HG02852 (cell line): ENCODE measurements at regions not wholly inside any gene's neighbourhood (a gene's known extent, or its start where the extent isn't known, plus 50 kb on each side); places are given as distances from the start of the nearest gene placed in this dataset.

Experiments
- ATAC-seq: cut with Tn5 transposase; IDR thresholded peaks from one replicate; pipeline ENCODE4 v1.9.1; 2021; ENCODE audit warnings: mild to moderate bottlenecking, moderate library complexity; ENCODE audit not compliant: unreplicated experiment

DNA sequence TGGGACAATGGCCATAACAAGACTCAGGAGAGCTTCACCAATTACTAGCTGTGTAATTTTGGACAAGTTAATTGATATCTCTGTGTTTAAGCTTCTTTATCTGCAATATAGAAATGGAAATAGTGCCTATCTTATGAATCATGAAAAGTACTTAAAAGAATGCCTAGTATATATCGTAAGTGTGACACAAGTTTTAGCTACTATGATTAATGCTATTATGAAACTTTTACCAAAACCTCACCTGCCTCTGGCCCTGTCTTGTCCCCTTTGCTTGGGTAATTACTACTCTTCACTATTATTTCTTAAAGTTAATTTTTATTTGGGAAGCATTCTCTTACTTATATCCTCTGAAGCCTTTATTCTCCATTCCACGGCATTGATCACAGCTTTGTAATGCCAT is 75.0 kb upstream of the NETO1 start:
- ATAC-seq, result no peak

DNA sequence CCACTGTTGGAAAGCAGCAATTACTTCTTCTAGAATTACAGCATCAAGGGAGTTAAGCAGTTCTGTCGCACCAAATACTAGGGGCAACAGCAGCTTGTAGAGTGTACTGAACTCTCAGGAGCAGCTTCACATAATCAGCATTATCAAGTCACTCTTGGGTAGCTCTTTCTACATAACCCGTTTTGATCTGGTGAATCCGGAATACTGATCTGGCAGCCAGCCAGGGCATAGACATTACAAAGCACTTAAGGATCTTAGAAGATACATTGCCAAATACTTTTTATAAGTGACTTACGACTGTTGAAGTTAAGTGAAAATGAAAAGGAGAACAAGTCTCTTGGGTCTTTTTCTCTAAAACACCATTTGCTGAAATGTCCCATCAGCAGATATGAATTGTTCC is 73.2 kb upstream of the NETO1 start:
- no peak for ATAC-seq

DNA sequence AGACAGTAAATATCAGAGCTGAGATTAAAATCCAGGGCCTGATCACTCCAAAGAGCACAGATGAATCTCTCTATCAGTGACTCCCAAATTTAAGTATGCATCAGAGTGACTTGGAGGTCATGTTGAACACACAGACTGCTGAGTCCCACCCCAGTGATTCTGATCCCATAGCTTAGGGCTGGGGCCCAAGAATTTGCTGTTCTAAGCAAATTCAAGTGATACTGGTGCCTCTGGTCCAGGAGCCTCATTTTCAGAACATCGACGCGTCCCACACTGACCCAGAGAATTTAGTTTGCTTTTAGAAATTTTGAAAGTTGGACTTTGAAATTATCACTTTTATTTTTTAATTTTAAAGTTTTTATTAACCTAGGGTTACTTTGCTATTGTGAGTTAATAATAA is 72.7 kb upstream of the NETO1 start:
- no peak for ATAC-seq

DNA sequence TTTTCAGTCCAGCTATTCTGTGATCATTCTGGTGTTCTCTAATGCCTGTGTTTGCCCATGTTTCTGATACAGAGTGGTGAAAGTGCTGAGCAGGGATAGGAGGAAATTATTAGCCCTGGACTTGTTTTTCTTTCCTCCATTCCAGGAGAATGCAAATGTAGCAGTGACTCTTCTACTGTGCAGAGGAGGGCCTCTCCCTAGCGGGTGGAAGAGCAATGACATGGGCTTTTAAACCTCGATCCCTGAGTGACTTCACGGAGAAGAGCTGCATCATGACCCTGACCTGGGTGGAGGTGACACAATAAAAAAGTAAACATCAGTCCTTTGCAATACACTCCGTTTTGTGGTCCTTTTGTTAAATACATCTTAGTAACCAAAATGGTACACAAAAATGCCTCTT is 68.0 kb upstream of the NETO1 start:
- no peak for ATAC-seq

DNA sequence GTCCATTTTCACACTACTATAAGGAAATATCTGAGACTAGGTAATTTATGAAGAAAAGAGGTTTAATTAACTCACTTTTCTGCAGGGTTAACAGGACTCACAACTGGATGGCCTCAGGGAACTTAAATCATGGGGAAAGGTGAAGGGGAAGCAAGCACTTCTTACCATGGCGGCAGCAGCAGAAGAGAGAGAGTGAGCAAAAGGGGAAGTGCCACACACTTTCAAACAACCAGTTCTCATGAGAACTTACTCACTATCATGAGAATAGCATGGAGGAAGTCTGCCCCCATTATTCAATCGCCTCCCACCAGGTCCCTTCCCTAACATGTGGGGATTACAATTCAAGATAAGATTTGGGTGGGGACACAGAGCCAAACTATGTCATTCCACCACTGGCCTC is 55.1 kb upstream of the NETO1 start:
- no peak for ATAC-seq
